ENCODE measurements at regions not wholly inside any gene's neighbourhood (a gene's known extent, or its start where the extent isn't known, plus 50 kb on each side); places are given as distances from the start of the nearest gene placed in this dataset.

- DNase-seq (ENCODE audit: low read depth in 3 of 3, low spot score in 2 of 3): no peak
These were observed 67.8 kb downstream of the CASP12 start for GRCh38 chr11:104830508-104830907.

GRCh38 chr11:104830080-104830479, 68.2 kb downstream of the CASP12 start:
- no peak for DNase-seq (ENCODE audit: low read depth in 3 of 3, low spot score in 2 of 3)

GRCh38 chr11:104826772-104827171, 71.5 kb downstream of the CASP12 start:
- no peak for DNase-seq (ENCODE audit: low read depth in 3 of 3, low spot score in 2 of 3)

GRCh38 chr11:104823657-104824056, 74.6 kb downstream of the CASP12 start:
- no peak for DNase-seq (ENCODE audit: low read depth in 3 of 3, low spot score in 2 of 3)

GRCh38 chr11:104820431-104820830, 77.8 kb downstream of the CASP12 start:
- DNase-seq (ENCODE audit: low read depth in 3 of 3, low spot score in 2 of 3): no peak

GRCh38 chr11:104819603-104820002, 78.7 kb downstream of the CASP12 start:
- no peak for DNase-seq (ENCODE audit: low read depth in 3 of 3, low spot score in 2 of 3)

GRCh38 chr11:104819107-104819506, 79.2 kb downstream of the CASP12 start:
- DNase-seq (ENCODE audit: low read depth in 3 of 3, low spot score in 2 of 3): no peak

GRCh38 chr11:104817973-104818372, 80.3 kb downstream of the CASP12 start:
- no peak for DNase-seq (ENCODE audit: low read depth in 3 of 3, low spot score in 2 of 3)

GRCh38 chr11:104813532-104813931, 84.7 kb downstream of the CASP12 start:
- no peak for DNase-seq (ENCODE audit: low read depth in 3 of 3, low spot score in 2 of 3)

- DNase-seq (ENCODE audit: low read depth in 3 of 3, low spot score in 2 of 3): no peak
These were observed 86.0 kb downstream of the CASP12 start for GRCh38 chr11:104812103-104812788.

- no peak for DNase-seq (ENCODE audit: low read depth in 3 of 3, low spot score in 2 of 3)
These were observed 94.5 kb downstream of the CASP12 start for GRCh38 chr11:104803776-104804175.

GRCh38 chr11:104799251-104799650, 99.0 kb downstream of the CASP12 start:
- no peak for DNase-seq (ENCODE audit: low read depth in 3 of 3, low spot score in 2 of 3)

- DNase-seq (ENCODE audit: low read depth in 3 of 3, low spot score in 2 of 3): no peak
These were observed 99.5 kb downstream of the CASP12 start for GRCh38 chr11:104798789-104799188.

GRCh38 chr11:104796301-104796700, 102.0 kb downstream of the CASP12 start:
- DNase-seq (ENCODE audit: low read depth in 3 of 3, low spot score in 2 of 3): no peak

- no peak for DNase-seq (ENCODE audit: low read depth in 3 of 3, low spot score in 2 of 3)
These were observed 102.6 kb downstream of the CASP12 start for GRCh38 chr11:104795501-104796213.

- DNase-seq (ENCODE audit: low read depth in 3 of 3, low spot score in 2 of 3): no peak
These were observed 105.4 kb downstream of the CASP12 start for GRCh38 chr11:104792861-104793260.

- no peak for DNase-seq (ENCODE audit: low read depth in 3 of 3, low spot score in 2 of 3)
These were observed 106.4 kb downstream of the CASP12 start for GRCh38 chr11:104791896-104792295.

GRCh38 chr11:104784684-104785460, 113.4 kb downstream of the CASP12 start:
- no peak for DNase-seq (ENCODE audit: low read depth in 3 of 3, low spot score in 2 of 3)

GRCh38 chr11:104783241-104783640, 115.0 kb downstream of the CASP12 start:
- no peak for DNase-seq (ENCODE audit: low read depth in 3 of 3, low spot score in 2 of 3)

- no peak for DNase-seq (ENCODE audit: low read depth in 3 of 3, low spot score in 2 of 3)
These were observed 115.9 kb downstream of the CASP12 start for GRCh38 chr11:104782377-104782754.

- no peak for DNase-seq (ENCODE audit: low read depth in 3 of 3, low spot score in 2 of 3)
These were observed 116.4 kb downstream of the CASP12 start for GRCh38 chr11:104781719-104782376.
